GM19043 (cell line): ENCODE measurements at regions not wholly inside any gene's neighbourhood (a gene's known extent, or its start where the extent isn't known, plus 50 kb on each side); places are given as distances from the start of the nearest gene placed in this dataset.

Experiments used
- ATAC-seq: cut with Tn5 transposase; IDR thresholded peaks from one replicate; pipeline ENCODE4 v1.9.1; 2021; ENCODE audit warnings: low read depth; ENCODE audit not compliant: unreplicated experiment

GRCh38 chr3:84830476-84830875, 128.3 kb upstream of the CADM2 start:
- no peak for ATAC-seq

- ATAC-seq, result no peak
These were observed 123.4 kb upstream of the CADM2 start for GRCh38 chr3:84835366-84835765.

- ATAC-seq, result no peak
These were observed 121.8 kb upstream of the CADM2 start for GRCh38 chr3:84836961-84837360.

GRCh38 chr3:84877092-84877491, 81.7 kb upstream of the CADM2 start:
- ATAC-seq, result no peak

- no peak for ATAC-seq
These were observed 77.5 kb upstream of the CADM2 start for GRCh38 chr3:84881288-84881687.

- ATAC-seq, result no peak
These were observed 73.4 kb upstream of the CADM2 start for GRCh38 chr3:84885199-84885882.

GRCh38 chr3:84891851-84892250, 66.9 kb upstream of the CADM2 start:
- no peak for ATAC-seq

GRCh38 chr3:84893211-84893610, 65.6 kb upstream of the CADM2 start:
- ATAC-seq, result no peak

GRCh38 chr3:84904212-84904611, 54.6 kb upstream of the CADM2 start:
- ATAC-seq, result no peak

GRCh38 chr3:84904816-84905555, 53.8 kb upstream of the CADM2 start:
- ATAC-seq, result no peak

- ATAC-seq, result no peak
These were observed 53.3 kb upstream of the CADM2 start for GRCh38 chr3:84905556-84905920.

GRCh38 chr3:84906065-84906464, 52.7 kb upstream of the CADM2 start:
- no peak for ATAC-seq
